Stimulated activated CD8-positive, alpha-beta memory T cell treated with anti-CD3 and anti-CD28 coated beads, Interleukin-2, amount 100 ng/mL, for 1 hour (primary cell): ENCODE measurements at regions not wholly inside any gene's neighbourhood (a gene's known extent, or its start where the extent isn't known, plus 50 kb on each side); places are given as distances from the start of the nearest gene placed in this dataset.
"Not testable (repeated sequence)": the region's sequence is repeated elsewhere in the genome, so short reads cannot be mapped to it uniquely, and the experiment has no call there.

Experiments
- DNase-seq, 2 donors: peaks; one replicate each; pipeline ENCODE4 v3.0.0-alpha.2; 2020; ENCODE audit warnings: low read depth in 2 of 2

- DNase-seq = no peak
Observed at GRCh38 chr7:113256883-113257531, 138.7 kb upstream of the SMIM30 start.

DNA sequence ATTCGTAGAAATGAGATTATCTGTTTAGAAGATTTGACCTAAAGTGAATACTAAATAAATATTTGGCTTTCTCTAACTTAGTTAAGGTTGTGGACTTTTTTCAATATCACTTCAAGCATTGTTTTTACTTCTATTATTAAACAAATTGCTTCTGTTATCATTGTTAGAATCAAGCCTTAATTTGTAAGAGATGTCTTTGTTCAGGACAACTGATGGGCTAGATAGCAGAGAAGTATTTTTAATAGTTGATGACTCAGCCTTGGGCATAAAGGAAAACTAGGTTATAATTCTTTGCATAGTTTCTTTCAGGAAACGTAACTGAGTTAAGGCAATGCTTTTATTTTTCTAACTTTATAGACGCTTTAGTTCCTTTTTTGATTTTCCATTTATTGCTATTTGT lies 128.8 kb upstream of the SMIM30 start:
- no peak for DNase-seq

DNA sequence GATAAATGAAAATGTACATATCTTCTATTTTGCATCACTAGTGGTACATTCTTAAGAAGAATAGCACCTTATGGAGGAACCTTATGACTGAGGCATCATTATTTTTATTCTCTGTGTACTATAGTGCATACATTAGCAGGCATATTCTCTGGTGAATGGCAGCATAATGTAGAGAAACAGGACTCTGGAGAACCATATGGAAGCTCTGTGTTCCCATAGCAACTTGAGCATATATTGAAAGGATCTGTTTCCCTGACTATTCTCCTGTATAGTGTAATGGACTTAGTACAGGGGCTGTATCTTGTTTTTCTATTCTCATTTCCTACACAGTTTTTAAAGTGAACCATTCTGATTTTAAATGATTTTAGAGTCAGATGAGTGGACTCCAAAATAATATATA lies 128.4 kb upstream of the SMIM30 start:
- DNase-seq = no peak

GRCh38 chr7:113232885-113233284 lies 114.5 kb upstream of the SMIM30 start:
- DNase-seq = no peak

GRCh38 chr7:113230691-113231090 lies 112.3 kb upstream of the SMIM30 start:
- no peak for DNase-seq

- no peak for DNase-seq
Observed at GRCh38 chr7:113217314-113217713, 99.0 kb upstream of the SMIM30 start.

DNA sequence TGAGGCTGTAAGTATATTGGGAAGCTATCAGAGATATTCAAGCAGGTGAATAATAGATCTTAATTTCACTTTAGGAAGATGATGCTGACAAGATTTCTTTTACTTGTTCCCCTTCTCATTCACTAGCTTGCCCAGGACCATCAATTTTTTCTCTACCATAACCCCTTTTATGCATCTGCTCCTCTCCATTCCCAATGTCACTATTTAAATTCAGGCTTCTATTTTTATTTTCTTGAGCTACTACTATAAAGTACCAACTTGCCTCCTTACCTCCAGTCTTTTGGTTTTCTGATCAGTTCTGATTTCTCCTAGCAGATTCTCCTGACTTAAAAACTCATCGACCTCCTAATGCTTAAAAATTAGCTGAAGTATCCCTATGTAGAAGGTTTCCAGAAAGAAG lies 97.7 kb upstream of the SMIM30 start:
- no peak for DNase-seq

DNA sequence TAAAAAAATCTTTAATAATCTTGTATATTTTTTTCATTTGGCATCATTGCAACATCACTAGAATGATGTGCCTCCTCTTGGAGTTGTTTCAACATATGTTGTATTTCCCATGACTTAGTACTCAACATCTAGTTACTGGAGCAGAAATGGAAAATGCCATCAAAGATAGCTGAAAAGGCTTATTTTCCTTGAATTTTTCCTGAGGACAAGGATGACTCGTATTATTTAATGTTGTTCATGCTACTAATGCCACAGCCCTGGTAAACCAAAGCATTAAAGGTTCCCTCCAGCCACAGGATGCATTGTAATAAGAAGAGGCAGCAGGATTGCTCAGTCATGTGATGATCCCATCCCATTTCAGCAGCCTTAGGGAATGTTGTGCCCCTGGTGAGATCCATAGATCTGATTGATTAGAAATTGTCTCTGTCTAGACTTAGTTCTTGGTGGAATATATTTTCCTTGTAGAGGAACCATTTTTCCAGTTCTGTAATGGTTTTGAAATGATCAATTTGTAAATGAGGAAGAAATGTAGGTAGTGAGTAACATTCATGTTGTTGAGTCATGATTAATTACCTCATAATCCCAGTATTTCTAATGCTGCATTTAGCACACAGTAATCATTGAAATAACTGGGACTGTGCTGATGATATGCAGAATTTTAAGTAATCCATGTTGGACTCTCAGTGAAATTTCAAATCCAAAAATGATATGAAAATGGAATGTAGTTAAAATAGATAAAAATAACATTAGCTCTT lies 91.3 kb upstream of the SMIM30 start:
- DNase-seq = no peak

DNA sequence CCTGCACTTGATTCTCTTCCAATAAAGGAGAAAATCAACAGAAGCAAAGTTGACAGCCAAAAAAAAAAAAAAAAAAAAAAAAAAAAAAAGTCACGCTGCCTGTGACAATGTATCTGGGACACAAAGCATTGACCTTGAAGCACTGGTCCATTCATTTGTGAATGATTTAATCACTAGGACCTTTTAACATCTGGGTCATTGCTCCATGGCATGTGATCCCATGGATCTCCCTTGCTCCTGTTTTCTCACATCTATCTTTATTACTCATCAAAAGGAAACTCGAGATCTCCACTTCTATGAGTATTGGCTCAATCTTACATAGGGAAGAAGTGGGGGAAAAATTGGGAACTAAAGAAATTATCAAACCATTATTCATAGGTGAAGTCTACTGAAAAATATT lies 89.6 kb upstream of the SMIM30 start:
- DNase-seq = no peak

- no peak for DNase-seq
Observed at GRCh38 chr7:113207441-113207840, 89.1 kb upstream of the SMIM30 start.

DNA sequence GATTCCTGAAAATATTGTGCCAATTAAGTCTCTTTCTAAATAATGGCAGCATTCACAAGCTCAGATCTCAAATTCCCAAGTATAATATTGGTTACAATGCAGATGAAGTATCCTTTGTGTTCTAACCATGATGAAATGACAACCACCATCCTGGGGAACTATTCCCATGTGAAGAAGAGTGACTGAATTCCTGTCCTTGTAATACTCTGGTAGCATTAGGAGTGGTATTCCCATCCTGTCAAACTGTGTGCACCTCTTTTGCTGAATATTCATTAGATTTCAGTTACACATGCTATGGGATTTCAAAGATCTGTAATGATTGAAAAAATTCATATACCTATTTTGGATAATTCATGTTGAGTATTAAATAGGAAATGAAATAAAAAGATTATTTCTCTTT lies 86.1 kb upstream of the SMIM30 start:
- no peak for DNase-seq

GRCh38 chr7:113202284-113202683 lies 83.9 kb upstream of the SMIM30 start:
- DNase-seq = no peak

DNA sequence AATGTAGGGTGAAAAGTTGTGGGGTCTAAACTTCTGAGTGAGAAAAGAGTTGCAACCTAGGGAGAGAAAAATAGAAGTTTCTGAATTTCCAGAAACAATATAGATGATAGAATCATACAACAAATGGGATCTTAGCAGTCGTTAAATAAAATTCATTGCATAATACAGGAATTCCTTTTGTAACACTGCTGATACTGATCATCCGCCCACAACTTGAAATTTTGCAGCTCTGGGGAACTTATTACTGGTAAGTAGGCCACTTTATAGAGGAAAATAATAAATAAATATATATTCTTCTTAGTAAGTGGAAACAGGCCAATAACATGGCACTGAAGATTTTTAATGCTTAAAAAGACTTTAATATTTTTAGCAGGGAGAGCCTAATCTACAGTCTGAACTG lies 81.9 kb upstream of the SMIM30 start:
- DNase-seq = no peak

DNA sequence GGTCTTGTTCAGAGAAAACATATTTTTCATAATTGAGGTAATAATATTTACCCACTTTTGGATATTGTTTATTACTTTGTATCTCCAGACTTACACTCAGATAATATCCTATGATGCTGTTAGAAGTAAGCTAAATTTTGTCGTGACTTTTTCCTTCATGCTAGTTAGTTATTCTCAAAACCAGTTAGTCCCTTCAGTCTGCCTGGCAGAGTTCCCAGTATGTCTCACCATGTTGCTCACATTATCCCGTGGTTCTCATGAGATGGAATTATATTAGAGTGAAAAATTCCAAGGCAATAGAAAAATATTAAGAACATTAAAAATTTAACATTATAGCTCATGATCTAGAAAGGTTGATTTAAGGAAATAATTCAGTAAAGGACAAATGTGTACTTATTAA lies 81.5 kb upstream of the SMIM30 start:
- DNase-seq = no peak

- no peak for DNase-seq
Observed at GRCh38 chr7:113199136-113199535, 80.8 kb upstream of the SMIM30 start.

- DNase-seq = no peak
Observed at GRCh38 chr7:113198226-113198625, 79.9 kb upstream of the SMIM30 start.

DNA sequence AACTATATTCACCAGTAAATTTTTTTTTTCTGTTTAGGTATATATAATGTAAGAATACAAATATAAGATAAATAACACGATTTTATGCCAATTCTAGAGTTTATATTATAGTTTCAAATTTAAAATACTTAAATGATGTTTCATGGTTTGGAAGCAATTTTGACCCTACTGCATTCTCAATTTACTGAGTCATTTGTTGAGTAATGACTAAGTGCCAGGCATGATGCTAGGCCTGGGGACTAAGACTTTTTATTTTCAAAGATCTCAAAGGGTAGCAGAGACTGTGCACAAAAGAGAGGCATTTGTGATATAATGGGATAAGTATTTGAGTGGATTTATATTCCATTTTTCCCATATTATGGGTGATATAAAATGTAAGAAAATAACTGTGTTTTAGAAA lies 78.9 kb upstream of the SMIM30 start:
- DNase-seq = no peak

GRCh38 chr7:113188396-113188795 lies 70.0 kb upstream of the SMIM30 start:
- DNase-seq = no peak

DNA sequence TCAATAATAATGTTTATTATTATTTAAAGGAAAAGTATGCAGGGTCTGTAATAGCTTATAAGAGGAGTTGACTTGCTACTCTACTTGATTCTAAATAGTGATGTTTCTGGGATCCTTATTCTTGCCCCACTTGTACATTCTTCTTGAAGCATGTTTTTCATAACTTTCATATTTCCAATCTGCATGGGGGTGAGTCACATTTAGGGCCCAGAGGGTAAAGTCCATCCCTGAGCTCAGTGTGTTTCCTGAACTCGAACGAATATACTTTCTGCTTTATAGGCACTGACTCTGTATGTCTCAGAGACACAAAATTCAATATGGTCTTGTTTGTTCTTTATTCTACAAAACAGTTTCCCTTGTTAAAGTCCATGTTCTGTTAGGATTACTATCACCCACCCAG lies 61.0 kb upstream of the SMIM30 start:
- no peak for DNase-seq

- DNase-seq = no peak
Observed at GRCh38 chr7:113176836-113177235, 58.5 kb upstream of the SMIM30 start.

GRCh38 chr7:113176180-113176579 lies 57.8 kb upstream of the SMIM30 start:
- DNase-seq = not testable (repeated sequence)

DNA sequence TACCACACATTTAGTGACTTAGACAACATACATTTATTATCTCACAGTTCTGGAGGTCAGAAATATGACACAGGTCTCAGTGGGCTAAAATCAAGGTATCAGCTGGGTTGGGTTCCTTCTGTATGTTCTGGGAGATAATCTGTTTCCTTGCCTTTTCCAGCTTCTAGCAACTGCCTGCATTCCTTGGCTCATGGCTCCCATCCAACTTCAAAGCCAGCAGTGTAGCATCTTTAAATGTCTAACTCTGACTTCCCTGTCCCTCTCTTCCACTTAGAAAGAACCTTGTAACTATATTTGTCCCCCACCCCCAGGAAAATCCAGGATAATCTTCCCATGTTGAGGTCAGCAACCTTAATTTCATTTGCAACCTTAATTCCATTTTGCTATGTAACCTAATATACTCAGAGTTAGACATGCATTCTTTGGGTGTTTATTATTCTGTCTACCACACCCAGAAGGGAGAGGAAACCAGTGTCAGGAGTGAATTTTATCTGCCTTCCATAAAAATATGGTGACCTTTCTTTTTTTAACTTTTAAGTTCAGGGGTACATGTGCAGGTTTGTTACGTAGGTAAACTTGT lies 57.3 kb upstream of the SMIM30 start:
- DNase-seq = no peak

GRCh38 chr7:113172726-113173125 lies 54.4 kb upstream of the SMIM30 start:
- no peak for DNase-seq
